ENCODE measurements at regions not wholly inside any gene's neighbourhood (a gene's known extent, or its start where the extent isn't known, plus 50 kb on each side); places are given as distances from the start of the nearest gene placed in this dataset.

GRCh38 chr13:64935441-64935840 is 2294.7 kb downstream of the PCDH9 start:
- H3K9me3 ChIP-seq (ENCODE audit: control insufficient read depth, low read depth, low read length): no peaks in the 10 kb centered on the region
- H3K27ac ChIP-seq (ENCODE audit: low read length): no peak overlapping the region
- no peaks in the 10 kb centered on the region for H3K27me3 ChIP-seq (ENCODE audit: control insufficient read depth, insufficient read depth, low read length)
- H3K4me1 ChIP-seq (ENCODE audit: control insufficient read depth, insufficient read depth, low read length): no peaks in the 10 kb centered on the region
- no peak overlapping the region for H3K4me3 ChIP-seq (ENCODE audit: low read length)
- H3K36me3 ChIP-seq (ENCODE audit: control insufficient read depth, insufficient read depth, low read length): no peaks in the 10 kb centered on the region
- DNase-seq: no peak

- Histone ChIP-seq H3K36me3 (ENCODE audit: control insufficient read depth, insufficient read depth, low read length) (no peaks in the 10 kb centered on the region), H3K4me3 (ENCODE audit: low read length) (no peak overlapping the region), H3K9me3 (ENCODE audit: control insufficient read depth, low read depth, low read length) (no peaks in the 10 kb centered on the region), H3K27me3 (ENCODE audit: control insufficient read depth, insufficient read depth, low read length) (no peaks in the 10 kb centered on the region), H3K27ac (ENCODE audit: low read length) (no peak overlapping the region), H3K4me1 (ENCODE audit: control insufficient read depth, insufficient read depth, low read length) (no peaks in the 10 kb centered on the region)
- DNase-seq: no peak
- WGBS (ENCODE audit: insufficient coverage, low lambda C conversion rate): 68% methylated on average over 3 of the region's 5 CpGs
Measured at GRCh38 chr13:64934569-64935362, 2295.4 kb downstream of the PCDH9 start.

GRCh38 chr13:64930636-64931035 is 2299.5 kb downstream of the PCDH9 start:
- DNase-seq: no peak
- no peaks in the 10 kb centered on the region for H3K27me3 ChIP-seq (ENCODE audit: control insufficient read depth, insufficient read depth, low read length)
- H3K36me3 ChIP-seq (ENCODE audit: control insufficient read depth, insufficient read depth, low read length): no peaks in the 10 kb centered on the region
- no peaks in the 10 kb centered on the region for H3K4me1 ChIP-seq (ENCODE audit: control insufficient read depth, insufficient read depth, low read length)
- no peak overlapping the region for H3K27ac ChIP-seq (ENCODE audit: low read length)
- peaks cover 3% of the 10 kb centered on the region for H3K9me3 ChIP-seq (ENCODE audit: control insufficient read depth, low read depth, low read length)
- H3K4me3 ChIP-seq (ENCODE audit: low read length): no peak overlapping the region

GRCh38 chr13:64928696-64929499 is 2301.2 kb downstream of the PCDH9 start:
- Histone ChIP-seq H3K27me3 (ENCODE audit: control insufficient read depth, insufficient read depth, low read length) (no peaks in the 10 kb centered on the region), H3K4me3 (ENCODE audit: low read length) (no peak overlapping the region), H3K9me3 (ENCODE audit: control insufficient read depth, low read depth, low read length) (peaks cover 9% of the 10 kb centered on the region), H3K4me1 (ENCODE audit: control insufficient read depth, insufficient read depth, low read length) (no peaks in the 10 kb centered on the region), H3K27ac (ENCODE audit: low read length) (no peak overlapping the region), H3K36me3 (ENCODE audit: control insufficient read depth, insufficient read depth, low read length) (no peaks in the 10 kb centered on the region)
- no peak for DNase-seq
- WGBS (ENCODE audit: insufficient coverage, low lambda C conversion rate): no CpG with 5 or more reads among the region's 3 CpGs

GRCh38 chr13:64925727-64926126 is 2304.4 kb downstream of the PCDH9 start:
- H3K9me3 ChIP-seq (ENCODE audit: control insufficient read depth, low read depth, low read length): peaks cover 9% of the 10 kb centered on the region
- no peak overlapping the region for H3K4me3 ChIP-seq (ENCODE audit: low read length)
- no peak overlapping the region for H3K27ac ChIP-seq (ENCODE audit: low read length)
- no CpG with 5 or more reads among the region's 22 CpGs for WGBS (ENCODE audit: insufficient coverage, low lambda C conversion rate)
- no peaks in the 10 kb centered on the region for H3K27me3 ChIP-seq (ENCODE audit: control insufficient read depth, insufficient read depth, low read length)
- no peaks in the 10 kb centered on the region for H3K36me3 ChIP-seq (ENCODE audit: control insufficient read depth, insufficient read depth, low read length)
- no peak for DNase-seq
- no peaks in the 10 kb centered on the region for H3K4me1 ChIP-seq (ENCODE audit: control insufficient read depth, insufficient read depth, low read length)

GRCh38 chr13:64925284-64925683 is 2304.9 kb downstream of the PCDH9 start:
- Histone ChIP-seq H3K36me3 (ENCODE audit: control insufficient read depth, insufficient read depth, low read length) (no peaks in the 10 kb centered on the region), H3K9me3 (ENCODE audit: control insufficient read depth, low read depth, low read length) (peaks cover 9% of the 10 kb centered on the region), H3K4me3 (ENCODE audit: low read length) (no peak overlapping the region), H3K27me3 (ENCODE audit: control insufficient read depth, insufficient read depth, low read length) (no peaks in the 10 kb centered on the region), H3K27ac (ENCODE audit: low read length) (no peak overlapping the region), H3K4me1 (ENCODE audit: control insufficient read depth, insufficient read depth, low read length) (no peaks in the 10 kb centered on the region)
- DNase-seq: no peak
- WGBS (ENCODE audit: insufficient coverage, low lambda C conversion rate): no CpG with 5 or more reads among the region's 7 CpGs

- H3K36me3 ChIP-seq (ENCODE audit: control insufficient read depth, insufficient read depth, low read length): no peaks in the 10 kb centered on the region
- WGBS (ENCODE audit: insufficient coverage, low lambda C conversion rate): no CpG with 5 or more reads among the region's 6 CpGs
- no peak overlapping the region for H3K27ac ChIP-seq (ENCODE audit: low read length)
- no peak overlapping the region for H3K4me3 ChIP-seq (ENCODE audit: low read length)
- DNase-seq: no peak
- H3K27me3 ChIP-seq (ENCODE audit: control insufficient read depth, insufficient read depth, low read length): no peaks in the 10 kb centered on the region
- H3K4me1 ChIP-seq (ENCODE audit: control insufficient read depth, insufficient read depth, low read length): no peaks in the 10 kb centered on the region
- peaks cover 9% of the 10 kb centered on the region for H3K9me3 ChIP-seq (ENCODE audit: control insufficient read depth, low read depth, low read length)
Measured at GRCh38 chr13:64924401-64924800, 2305.7 kb downstream of the PCDH9 start.

GRCh38 chr13:64917566-64917965 is 2312.6 kb downstream of the PCDH9 start:
- H3K27ac ChIP-seq (ENCODE audit: low read length): no peak overlapping the region
- no peaks in the 10 kb centered on the region for H3K27me3 ChIP-seq (ENCODE audit: control insufficient read depth, insufficient read depth, low read length)
- DNase-seq: no peak

GRCh38 chr13:64912141-64912540 is 2318.0 kb downstream of the PCDH9 start:
- WGBS (ENCODE audit: insufficient coverage, low lambda C conversion rate): 100% methylated on average over 1 of the region's 2 CpGs
- no peaks in the 10 kb centered on the region for H3K9me3 ChIP-seq (ENCODE audit: control insufficient read depth, low read depth, low read length)
- H3K27ac ChIP-seq (ENCODE audit: low read length): no peak overlapping the region
- no peak for DNase-seq
- H3K27me3 ChIP-seq (ENCODE audit: control insufficient read depth, insufficient read depth, low read length): no peaks in the 10 kb centered on the region
- no peaks in the 10 kb centered on the region for H3K36me3 ChIP-seq (ENCODE audit: control insufficient read depth, insufficient read depth, low read length)
- no peaks in the 10 kb centered on the region for H3K4me1 ChIP-seq (ENCODE audit: control insufficient read depth, insufficient read depth, low read length)
- H3K4me3 ChIP-seq (ENCODE audit: low read length): no peak overlapping the region

More at GRCh38 chr13:64917566-64917965, 2312.6 kb downstream of the PCDH9 start:
- Histone ChIP-seq H3K9me3 (ENCODE audit: control insufficient read depth, low read depth, low read length) (no peaks in the 10 kb centered on the region), H3K4me1 (ENCODE audit: control insufficient read depth, insufficient read depth, low read length) (no peaks in the 10 kb centered on the region), H3K36me3 (ENCODE audit: control insufficient read depth, insufficient read depth, low read length) (no peaks in the 10 kb centered on the region), H3K4me3 (ENCODE audit: low read length) (no peak overlapping the region)

- no peaks in the 10 kb centered on the region for H3K9me3 ChIP-seq (ENCODE audit: control insufficient read depth, low read depth, low read length)
- no peaks in the 10 kb centered on the region for H3K4me1 ChIP-seq (ENCODE audit: control insufficient read depth, insufficient read depth, low read length)
- no peaks in the 10 kb centered on the region for H3K27me3 ChIP-seq (ENCODE audit: control insufficient read depth, insufficient read depth, low read length)
- H3K36me3 ChIP-seq (ENCODE audit: control insufficient read depth, insufficient read depth, low read length): no peaks in the 10 kb centered on the region
- no peak overlapping the region for H3K27ac ChIP-seq (ENCODE audit: low read length)
- no peak overlapping the region for H3K4me3 ChIP-seq (ENCODE audit: low read length)
- DNase-seq: no peak
- WGBS (ENCODE audit: insufficient coverage, low lambda C conversion rate): no CpG with 5 or more reads among the region's 1 CpG
Measured at GRCh38 chr13:64910096-64910495, 2320.0 kb downstream of the PCDH9 start.

GRCh38 chr13:64909184-64909583 is 2321.0 kb downstream of the PCDH9 start:
- no peaks in the 10 kb centered on the region for H3K4me1 ChIP-seq (ENCODE audit: control insufficient read depth, insufficient read depth, low read length)
- no peaks in the 10 kb centered on the region for H3K27me3 ChIP-seq (ENCODE audit: control insufficient read depth, insufficient read depth, low read length)
- no peak overlapping the region for H3K4me3 ChIP-seq (ENCODE audit: low read length)
- no peak for DNase-seq
- H3K27ac ChIP-seq (ENCODE audit: low read length): no peak overlapping the region
- H3K36me3 ChIP-seq (ENCODE audit: control insufficient read depth, insufficient read depth, low read length): no peaks in the 10 kb centered on the region
- no peaks in the 10 kb centered on the region for H3K9me3 ChIP-seq (ENCODE audit: control insufficient read depth, low read depth, low read length)
